ENCODE measurements at regions not wholly inside any gene's neighbourhood (a gene's known extent, or its start where the extent isn't known, plus 50 kb on each side); places are given as distances from the start of the nearest gene placed in this dataset.

DNA sequence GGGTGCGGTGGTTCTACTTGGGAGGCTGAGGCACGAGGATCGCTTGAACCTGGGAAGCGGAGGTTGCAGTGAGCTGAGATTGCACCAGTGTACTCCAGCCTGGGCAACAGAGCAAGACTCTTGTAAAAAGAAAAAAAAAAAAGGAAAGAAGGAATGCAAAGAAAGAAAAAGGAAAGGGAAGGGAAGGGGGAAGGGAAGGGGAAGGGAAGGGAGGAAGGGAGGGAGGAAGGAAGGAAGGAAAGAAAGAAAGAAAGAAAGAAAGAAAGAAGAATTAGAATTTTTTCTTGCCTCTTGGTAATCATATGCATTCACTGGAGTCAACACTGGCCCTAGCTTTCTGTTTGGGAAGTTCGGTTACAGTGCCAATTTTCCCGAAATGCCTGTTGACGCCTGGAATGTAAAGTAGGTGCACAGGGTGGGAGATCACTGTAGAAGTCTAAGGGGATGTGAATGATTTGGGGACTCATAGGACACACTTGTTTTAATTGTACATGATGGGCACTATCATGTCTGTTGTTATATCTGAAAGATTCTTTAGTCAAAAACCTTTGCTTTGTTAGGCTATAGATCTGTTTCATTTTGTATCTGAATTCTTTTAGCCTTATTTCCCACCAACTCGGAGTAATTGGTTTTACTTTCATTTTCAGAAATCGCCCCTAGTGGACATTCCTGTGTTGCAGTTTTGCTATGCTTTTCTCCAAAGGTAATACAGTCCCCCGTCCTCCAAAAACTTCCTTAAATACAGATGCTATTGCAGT, 59.8 kb upstream of the MORC3 start:
- Histone ChIP-seq H4K20me1 (ENCODE audit: control insufficient read depth, insufficient read depth, low read length, poor library complexity, severe bottlenecking) (no peaks in the 10 kb centered on the region), H2AFZ (ENCODE audit: insufficient read depth, low read depth, low read length, poor library complexity, severe bottlenecking) (peak overlapping the region; percentile 41), H3K79me2 (ENCODE audit: control insufficient read depth, insufficient read depth, low read length) (peaks cover 31% of the 10 kb centered on the region), H3K4me1 (ENCODE audit: control insufficient read depth in 2 of 2, insufficient read depth in 2 of 2, low read length in 2 of 2) (peaks cover 81 to 90% of the 10 kb centered on the region in 2 donors), H3K27ac (ENCODE audit: low read length in 2 of 2) (peak overlapping the region; percentile 68 to 77), H3K4me2 (replicated peaks; ENCODE audit: low read depth, low read length, poor library complexity, severe bottlenecking) (peak overlapping the region; percentile 65), H3K27me3 (replicated peaks in 1 of 4; ENCODE audit: control extremely low read depth in 1 of 4, control insufficient read depth in 3 of 4, insufficient read depth in 4 of 4, low read length in 3 of 4) (no peaks in the 10 kb centered on the region), H3K9ac (ENCODE audit: low read length) (peak overlapping the region; percentile 62), H3K4me3 (ENCODE audit: control extremely low read depth in 1 of 5, extremely low read depth in 1 of 5, insufficient read depth in 1 of 5, low read depth in 2 of 5, low read length in 4 of 5) (peak overlapping the region; percentile 21 to 71 (median 34)), H3K36me3 (replicated peaks in 1 of 2; ENCODE audit: control extremely low read depth in 1 of 2, control insufficient read depth in 1 of 2, extremely low read depth in 1 of 2, insufficient read depth in 2 of 2, low read length in 1 of 2) (peaks cover 1 to 41% of the 10 kb centered on the region in 2 experiments), H3K9me3 (ENCODE audit: control extremely low read depth in 1 of 3, control insufficient read depth in 2 of 3, insufficient read depth in 1 of 3, low read length in 2 of 3) (peaks cover 0 to 3% (median 0%) of the 10 kb centered on the region in 3 donors)
- WGBS (ENCODE audit: insufficient coverage) = 69% methylated on average over 7 of the region's 10 CpGs
- Mint-ChIP-seq H3K27ac (peak overlapping the region; percentile 94), H3K4me3 (peak overlapping the region; percentile 86), H3K4me1 (peaks cover 73% of the 10 kb centered on the region), H3K27me3 (no peaks in the 10 kb centered on the region), H3K9me3 (ENCODE audit: insufficient read depth) (no peaks in the 10 kb centered on the region)
- ATAC-seq (ENCODE audit: low read depth) = peak; percentile 44
- no peak for TF ChIP-seq EZH2 (IDR thresholded peaks at IDR 0.05; ENCODE audit: borderline replicate concordance, insufficient read depth, low read depth, low read length, poor library complexity, severe bottlenecking)
- TF ChIP-seq, protein P1, sequence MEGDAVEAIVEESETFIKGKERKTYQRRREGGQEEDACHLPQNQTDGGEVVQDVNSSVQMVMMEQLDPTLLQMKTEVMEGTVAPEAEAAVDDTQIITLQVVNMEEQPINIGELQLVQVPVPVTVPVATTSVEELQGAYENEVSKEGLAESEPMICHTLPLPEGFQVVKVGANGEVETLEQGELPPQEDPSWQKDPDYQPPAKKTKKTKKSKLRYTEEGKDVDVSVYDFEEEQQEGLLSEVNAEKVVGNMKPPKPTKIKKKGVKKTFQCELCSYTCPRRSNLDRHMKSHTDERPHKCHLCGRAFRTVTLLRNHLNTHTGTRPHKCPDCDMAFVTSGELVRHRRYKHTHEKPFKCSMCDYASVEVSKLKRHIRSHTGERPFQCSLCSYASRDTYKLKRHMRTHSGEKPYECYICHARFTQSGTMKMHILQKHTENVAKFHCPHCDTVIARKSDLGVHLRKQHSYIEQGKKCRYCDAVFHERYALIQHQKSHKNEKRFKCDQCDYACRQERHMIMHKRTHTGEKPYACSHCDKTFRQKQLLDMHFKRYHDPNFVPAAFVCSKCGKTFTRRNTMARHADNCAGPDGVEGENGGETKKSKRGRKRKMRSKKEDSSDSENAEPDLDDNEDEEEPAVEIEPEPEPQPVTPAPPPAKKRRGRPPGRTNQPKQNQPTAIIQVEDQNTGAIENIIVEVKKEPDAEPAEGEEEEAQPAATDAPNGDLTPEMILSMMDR (IDR thresholded peaks at IDR 0.05) = peak; percentile 82
- peak; percentile 78 for DNase-seq
- ChIA-PET POLR2A (interaction anchor here (0.7 to 2.4 kb wide), 3 partner anchors 36 to 60 kb away, joined by 3 to 16 read pairs (median 4); partner anchors contain the start of gene MORC3), CTCF (interaction anchor here (0.5 to 2.6 kb wide), 15 partner anchors 9 to 69 kb away, joined by 3 to 9 read pairs (median 5); partner anchors contain the start of gene MORC3)
- intact Hi-C loops (cut with micrococcal nuclease) = loop anchor here (1.0 to 2.0 kb wide), 3 partner anchors 38 to 71 kb away; partner anchors contain the start of gene MORC3

Measured in B cell (primary cell).